OCI-LY1 (cell line): ENCODE measurements at regions not wholly inside any gene's neighbourhood (a gene's known extent, or its start where the extent isn't known, plus 50 kb on each side); places are given as distances from the start of the nearest gene placed in this dataset.

Experiments
- H2AFZ ChIP-seq: fragments of 200-600 bp; sonication (generic), shearing (Covaris generic); 2 replicates; pipeline ENCODE4 v1.6.0; 2014; ENCODE audit warnings: antibody characterized with exemption, mild to moderate bottlenecking, low read length
- H3F3A ChIP-seq: fragments of 200-600 bp; sonication (generic), shearing (Covaris generic); 2 replicates; pipeline ENCODE4 v1.6.0; 2014; ENCODE audit warnings: mild to moderate bottlenecking, antibody characterized with exemption, low read length, moderate library complexity; ENCODE audit not compliant: insufficient read depth
- H3K27ac ChIP-seq: fragments of 200-600 bp; sonication (generic); 2 replicates; pipeline ENCODE4 v1.5.1; 2014; ENCODE audit warnings: low read length, mixed run types, mild to moderate bottlenecking, low read depth; ENCODE audit not compliant: poor library complexity, severe bottlenecking
- H3K27me3 ChIP-seq: fragments of 200-600 bp; sonication (generic); 2 replicates; pipeline ENCODE4 v1.6.0; 2014; ENCODE audit warnings: antibody characterized with exemption, mild to moderate bottlenecking, low read length, moderate library complexity; ENCODE audit not compliant: insufficient read depth
- H3K36me3 ChIP-seq: fragments of 200-600 bp; sonication (generic); 2 replicates; pipeline ENCODE4 v1.6.1; 2014; ENCODE audit warnings: mild to moderate bottlenecking, antibody characterized with exemption, low read length, moderate library complexity, mixed read lengths; ENCODE audit not compliant: insufficient read depth
- H3K4me1 ChIP-seq: fragments of 200-600 bp; sonication (generic); 2 replicates; pipeline ENCODE4 v1.5.1; 2014; ENCODE audit warnings: mild to moderate bottlenecking, low read length, moderate library complexity; ENCODE audit not compliant: insufficient read depth, severe bottlenecking
- H3K4me2 ChIP-seq: fragments of 200-600 bp; sonication (generic), shearing (Covaris generic); 2 replicates; pipeline ENCODE4 v1.6.1; 2014; ENCODE audit warnings: low read length
- H3K4me3 ChIP-seq: fragments of 200-600 bp; sonication (generic); 2 replicates; pipeline ENCODE4 v1.5.1; 2014; ENCODE audit warnings: low read length, low read depth, mild to moderate bottlenecking, mixed read lengths; ENCODE audit not compliant: poor library complexity, severe bottlenecking
- H3K79me2 ChIP-seq: fragments of 200-600 bp; shearing (Covaris generic); 2 replicates; pipeline ENCODE4 v1.6.1; 2016; ENCODE audit warnings: mixed run types, low read length, mixed read lengths; ENCODE audit not compliant: insufficient read depth
- H3K9ac ChIP-seq: fragments of 200-600 bp; sonication (generic), shearing (Covaris generic); 2 replicates; pipeline ENCODE4 v1.6.1; 2014; ENCODE audit warnings: mild to moderate bottlenecking, low read length, mixed read lengths
- H3K9me2 ChIP-seq: fragments of 200-600 bp; sonication (generic), shearing (Covaris generic); 2 replicates; pipeline ENCODE4 v1.6.1; 2014; ENCODE audit warnings: low read depth, mild to moderate bottlenecking, low read length, mixed read lengths
- H3K9me3 ChIP-seq: fragments of 200-600 bp; shearing (Covaris generic); 2 replicates; pipeline ENCODE4 v1.6.1; 2014; ENCODE audit warnings: low read length, mixed read lengths
- H4K20me1 ChIP-seq: fragments of 200-600 bp; sonication (generic), shearing (Covaris generic); 2 replicates; pipeline ENCODE4 v1.6.0; 2016; ENCODE audit warnings: mild to moderate bottlenecking, low read length; ENCODE audit not compliant: insufficient read depth
- CTCF ChIP-seq: fragments of 200-600 bp; sonication (generic), shearing (Covaris generic); IDR thresholded peaks from 2 replicates; pipeline ENCODE4 v1.5.1; 2017; ENCODE audit warnings: mild to moderate bottlenecking, antibody characterized with exemption, low read length, moderate library complexity, mixed read lengths
- EZH2 ChIP-seq: fragments of 200-600 bp; sonication (generic), shearing (Covaris generic); IDR thresholded peaks from 2 replicates; pipeline ENCODE4 v1.8.0; 2017; ENCODE audit warnings: borderline replicate concordance, mixed run types, mild to moderate bottlenecking, antibody characterized with exemption, low read length, moderate library complexity, mixed read lengths

- Histone ChIP-seq H3K4me1 (no peaks in the 10 kb centered on the region), H3K79me2 (no peaks in the 10 kb centered on the region), H3K9me3 (no peaks in the 10 kb centered on the region), H3F3A (no peaks in the 10 kb centered on the region), H3K36me3 (no peaks in the 10 kb centered on the region), H3K27ac (no peak overlapping the region), H3K4me2 (no peak overlapping the region), H3K27me3 (no peaks in the 10 kb centered on the region), H4K20me1 (no peaks in the 10 kb centered on the region), H3K9ac (no peak overlapping the region), H2AFZ (no peak overlapping the region), H3K9me2 (no peaks in the 10 kb centered on the region), H3K4me3 (no peak overlapping the region)
- TF ChIP-seq EZH2 (no peak), CTCF (no peak)
Measured at GRCh38 chr21:27735699-27736098, 768.8 kb upstream of the ADAMTS5 start.

GRCh38 chr21:27734146-27734545, 767.3 kb upstream of the ADAMTS5 start:
- no peaks in the 10 kb centered on the region for H3K79me2 ChIP-seq
- H3K4me1 ChIP-seq = no peaks in the 10 kb centered on the region
- H3K9ac ChIP-seq = no peak overlapping the region
- no peaks in the 10 kb centered on the region for H3K9me2 ChIP-seq
- H3K9me3 ChIP-seq = no peaks in the 10 kb centered on the region
- H2AFZ ChIP-seq = no peak overlapping the region
- H3K4me2 ChIP-seq = no peak overlapping the region
- no peaks in the 10 kb centered on the region for H4K20me1 ChIP-seq
- H3K27me3 ChIP-seq = no peaks in the 10 kb centered on the region
- H3K27ac ChIP-seq = no peak overlapping the region
- H3K36me3 ChIP-seq = no peaks in the 10 kb centered on the region
- no peaks in the 10 kb centered on the region for H3F3A ChIP-seq
- TF ChIP-seq CTCF (no peak), EZH2 (no peak)
- H3K4me3 ChIP-seq = no peak overlapping the region

- Histone ChIP-seq H3K4me3 (no peak overlapping the region), H4K20me1 (no peaks in the 10 kb centered on the region), H3K79me2 (no peaks in the 10 kb centered on the region), H2AFZ (no peak overlapping the region), H3K27me3 (no peaks in the 10 kb centered on the region), H3K9me2 (no peaks in the 10 kb centered on the region), H3K9me3 (no peaks in the 10 kb centered on the region), H3K9ac (no peak overlapping the region), H3K27ac (no peak overlapping the region), H3K4me1 (no peaks in the 10 kb centered on the region), H3F3A (no peaks in the 10 kb centered on the region), H3K4me2 (no peak overlapping the region), H3K36me3 (no peaks in the 10 kb centered on the region)
- TF ChIP-seq CTCF (no peak), EZH2 (no peak)
Measured at GRCh38 chr21:27725916-27726315, 759.0 kb upstream of the ADAMTS5 start.
